Kasumi-1 (cell line): ENCODE measurements at regions not wholly inside any gene's neighbourhood (a gene's known extent, or its start where the extent isn't known, plus 50 kb on each side); places are given as distances from the start of the nearest gene placed in this dataset.

Experiments
- DNase-seq, 2 experiments: peaks; one replicate each; lab custom pipeline; 2025; lab: John Stamatoyannopoulos, UW

- DNase-seq, result peak; percentile 63 to 64
Measured at GRCh38 chr9:86764221-86764624, 183.1 kb downstream of the GAS1 start.

DNA sequence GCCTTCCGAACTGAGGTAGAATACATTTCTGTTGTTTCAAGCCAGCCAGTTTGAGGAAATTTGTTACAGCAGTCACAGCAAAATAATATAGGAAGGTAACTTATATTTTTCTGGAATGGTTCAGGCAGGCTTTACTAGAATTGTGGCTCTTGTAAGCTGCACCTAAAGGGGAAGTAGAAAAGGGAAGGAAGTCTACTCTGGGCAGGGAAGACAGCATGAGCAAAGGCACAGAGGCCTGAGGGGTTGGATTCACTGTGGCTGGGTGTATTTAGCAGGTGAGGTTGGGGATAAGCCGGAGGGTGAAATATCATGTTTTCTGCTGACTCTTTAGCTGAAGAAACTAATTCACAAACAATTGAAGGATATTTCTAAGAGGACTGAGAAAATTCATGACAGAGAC is 183.5 kb downstream of the GAS1 start:
- DNase-seq, result peak; percentile 74 to 77

GRCh38 chr9:86757382-86757720 is 190.0 kb downstream of the GAS1 start:
- DNase-seq, result no peak

DNA sequence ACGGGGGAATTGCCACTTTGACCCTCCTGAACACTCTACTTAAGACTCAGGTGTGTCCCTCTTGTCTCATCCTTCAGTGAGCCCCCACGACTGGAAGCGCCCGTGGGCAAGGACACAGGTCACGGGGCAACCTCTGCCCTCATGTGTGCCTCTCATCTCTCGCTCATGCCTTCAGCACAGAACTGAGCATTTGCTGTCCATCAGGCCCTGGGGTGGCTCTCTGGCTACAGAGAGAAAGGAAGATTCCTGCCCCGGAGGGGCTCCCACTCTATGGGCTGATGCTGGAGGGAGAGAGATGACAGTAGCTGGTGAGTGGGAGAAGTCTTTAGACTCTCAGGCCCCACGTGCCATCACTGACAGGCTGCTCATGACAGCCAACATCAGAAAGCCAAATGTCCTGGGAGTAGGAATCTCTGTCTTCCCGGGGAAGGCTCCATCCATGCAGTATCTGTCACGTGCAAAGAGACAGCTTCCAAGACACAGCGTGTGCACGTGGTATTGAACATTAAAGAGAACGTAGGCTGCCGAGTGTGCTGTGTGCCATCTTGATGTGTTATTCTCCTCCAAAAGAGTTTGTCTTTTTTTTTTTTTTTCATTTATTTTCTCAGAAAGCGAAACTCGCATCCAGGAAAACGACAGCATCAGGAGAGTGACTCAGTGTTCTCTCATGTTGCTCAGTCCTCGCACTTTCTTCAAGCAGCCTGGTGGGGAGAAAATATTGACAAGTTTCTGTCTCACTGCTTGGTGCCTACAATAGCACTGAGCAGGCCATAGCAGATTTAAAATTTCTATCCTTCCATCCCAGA is 190.5 kb downstream of the GAS1 start:
- DNase-seq, result no peak

GRCh38 chr9:86755561-86755941 is 191.8 kb downstream of the GAS1 start:
- no peak for DNase-seq

GRCh38 chr9:86754581-86755560 is 192.4 kb downstream of the GAS1 start:
- no peak for DNase-seq

DNA sequence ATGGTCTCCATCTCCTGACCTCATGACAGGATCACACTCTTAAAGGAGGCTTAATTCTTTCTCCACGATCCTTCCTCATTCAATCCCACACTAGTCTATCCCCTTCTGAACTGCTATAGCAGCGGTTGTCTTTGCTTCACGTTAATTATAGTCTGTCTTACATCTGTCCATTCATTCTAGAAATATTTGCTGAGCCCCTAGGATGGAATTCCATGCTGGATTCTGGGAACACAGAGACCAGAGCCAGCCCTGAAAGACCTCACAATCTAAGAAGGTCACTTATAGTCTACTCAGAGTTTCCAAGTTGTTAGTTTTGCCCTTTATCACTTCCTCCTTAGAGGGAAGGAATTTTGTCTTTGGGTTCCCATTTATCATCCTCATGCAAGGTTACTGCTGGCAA is 193.5 kb downstream of the GAS1 start:
- DNase-seq, result no peak

DNA sequence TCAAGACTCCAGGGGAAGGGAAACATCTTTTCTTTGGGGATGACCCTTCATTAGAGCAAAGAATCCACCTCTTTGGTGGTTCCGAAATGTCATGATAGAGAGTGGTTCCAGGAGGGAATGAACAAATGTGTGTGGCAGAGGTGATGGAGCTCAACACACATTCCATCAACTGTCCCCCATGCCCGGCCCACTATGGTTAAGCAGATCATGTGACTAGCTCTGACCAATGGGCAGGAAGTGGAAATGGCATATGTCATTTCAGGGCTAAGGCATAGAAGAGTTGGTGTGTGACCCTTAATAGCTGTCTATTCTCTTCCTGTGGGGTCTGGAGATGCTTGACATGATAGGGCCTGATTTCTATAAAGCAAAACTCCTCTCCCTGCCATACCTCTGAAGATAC is 194.6 kb downstream of the GAS1 start:
- DNase-seq, result no peak

DNA sequence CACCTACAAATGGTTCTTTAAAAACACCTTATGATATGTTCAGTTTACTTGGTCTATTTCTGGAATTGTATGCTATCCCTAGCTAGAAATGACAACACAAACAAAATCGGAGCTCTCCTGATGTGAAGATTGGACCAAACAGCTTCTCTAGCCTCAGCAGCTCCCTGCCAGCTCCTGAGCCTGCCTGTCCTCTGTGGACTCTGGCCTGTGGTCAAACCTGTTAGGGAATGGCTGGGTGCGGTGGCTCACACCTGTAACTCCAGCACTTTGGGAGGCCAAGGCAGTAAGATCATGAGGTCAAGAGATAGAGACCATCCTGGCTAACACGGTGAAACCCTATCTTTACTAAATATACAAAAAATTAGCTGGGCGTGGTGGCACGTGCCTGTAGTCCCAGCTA is 195.3 kb downstream of the GAS1 start:
- no peak for DNase-seq

DNA sequence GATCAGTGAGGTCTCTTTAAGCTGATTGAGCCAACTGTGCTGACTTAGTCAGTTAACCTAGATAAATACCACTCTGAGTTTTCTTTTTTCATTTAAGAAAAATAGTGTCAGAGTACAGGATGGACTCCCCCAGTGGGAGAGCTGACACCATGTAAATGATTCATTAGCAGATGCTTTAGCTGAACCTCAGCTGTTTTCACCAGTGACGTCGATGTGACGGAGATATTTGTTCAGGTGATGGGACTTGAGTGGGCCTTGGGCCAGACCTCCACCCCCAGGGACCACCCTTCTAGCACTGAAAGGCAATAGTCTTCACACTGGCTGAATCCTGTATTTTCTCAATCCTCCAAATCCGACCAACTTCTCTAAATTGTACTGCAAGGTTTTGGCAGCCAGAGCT is 196.1 kb downstream of the GAS1 start:
- DNase-seq, result no peak

DNA sequence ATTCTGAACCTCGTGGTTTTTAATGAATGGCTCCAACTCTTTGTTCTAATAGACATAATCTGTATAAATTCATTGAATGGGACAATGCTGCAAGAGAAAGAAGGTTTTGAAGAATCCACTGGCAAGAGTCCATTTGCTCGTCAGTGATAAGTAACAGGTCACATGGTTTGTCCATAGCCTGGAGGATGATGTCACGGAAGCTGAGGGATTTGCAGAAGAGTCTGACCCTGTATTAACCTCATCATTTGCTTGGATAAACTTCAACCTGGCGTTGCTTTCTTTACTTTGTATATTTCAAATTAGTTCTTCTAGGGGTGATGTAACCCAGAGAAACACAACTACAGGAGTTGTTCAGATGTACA is 197.4 kb downstream of the GAS1 start:
- DNase-seq, result no peak

DNA sequence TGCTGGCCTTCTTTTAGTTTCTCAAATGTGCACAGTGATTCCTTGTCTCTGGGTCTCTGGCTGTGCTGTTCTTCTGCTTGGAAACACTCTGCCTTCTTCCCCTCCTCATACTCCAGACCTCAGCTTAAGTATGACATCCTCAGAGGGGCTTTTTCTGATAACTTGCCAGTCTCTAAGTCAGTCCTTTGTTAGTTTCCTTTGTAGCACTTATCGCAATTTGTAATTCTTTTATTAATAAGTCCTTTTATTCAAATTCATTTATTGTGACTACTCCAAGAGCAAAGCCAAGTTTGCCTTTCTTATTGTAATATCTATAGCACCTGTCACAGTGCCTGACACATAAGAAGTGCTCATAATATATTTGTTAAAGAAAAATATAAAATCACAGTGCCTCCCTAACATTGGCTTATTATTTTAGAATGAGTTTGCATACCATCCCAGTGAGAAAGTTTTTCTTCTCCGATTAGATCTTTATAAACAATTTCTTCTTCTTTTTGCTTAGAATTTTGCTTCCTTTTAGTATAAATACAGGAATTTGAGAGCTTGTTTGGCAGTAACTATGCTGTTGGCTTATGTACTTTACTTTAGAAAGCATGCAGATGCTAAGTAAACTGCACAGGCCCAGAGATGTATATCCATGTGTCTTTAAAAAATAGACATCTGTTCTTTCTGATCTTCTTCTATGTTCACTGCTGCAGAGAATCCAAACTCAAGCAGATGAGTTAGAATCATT is 198.0 kb downstream of the GAS1 start:
- no peak for DNase-seq

GRCh38 chr9:86747711-86748110 is 199.6 kb downstream of the GAS1 start:
- no peak for DNase-seq

DNA sequence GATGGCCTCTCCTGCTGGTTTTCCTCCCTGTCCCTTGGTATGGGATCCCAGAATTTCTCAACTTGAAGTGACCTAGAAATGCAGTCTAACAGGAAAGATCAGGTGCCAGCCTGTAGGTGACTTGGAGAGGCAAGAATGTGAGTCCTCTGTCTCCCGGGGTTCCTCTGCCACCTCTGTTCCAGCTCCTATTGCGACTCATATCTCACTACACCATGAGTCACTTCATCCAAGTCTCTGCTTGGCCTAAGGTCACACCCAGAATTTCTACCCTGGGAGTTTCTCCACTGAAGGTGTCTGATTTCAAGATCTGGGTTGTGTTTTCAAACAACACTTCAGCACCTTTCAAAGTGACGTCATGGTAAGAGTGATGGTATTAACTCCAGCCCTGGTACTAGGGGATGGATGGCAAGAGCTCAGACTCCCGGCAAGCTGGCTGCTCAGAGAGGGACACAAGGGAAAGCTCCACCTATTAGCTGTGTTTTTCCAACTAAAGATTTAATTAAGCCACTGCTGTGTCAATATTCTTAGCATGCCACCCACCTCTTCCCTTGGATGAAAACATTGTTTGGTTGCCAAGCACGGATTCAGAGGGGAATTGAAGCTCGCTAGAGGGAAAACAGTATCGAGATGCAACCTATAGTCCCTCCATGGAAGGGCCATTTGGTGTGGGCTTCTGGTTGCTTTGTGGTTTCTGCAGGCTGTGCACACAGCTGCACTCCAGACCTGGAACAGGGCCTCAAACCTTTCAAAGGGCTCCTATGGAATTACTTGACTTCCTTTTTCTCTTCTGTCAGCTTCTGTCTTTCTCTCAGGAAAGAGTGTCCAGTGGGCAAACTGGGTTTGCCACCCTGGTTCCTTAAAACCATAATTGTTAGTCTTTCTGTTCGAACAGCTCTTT is 205.7 kb downstream of the GAS1 start:
- DNase-seq, result no peak

DNA sequence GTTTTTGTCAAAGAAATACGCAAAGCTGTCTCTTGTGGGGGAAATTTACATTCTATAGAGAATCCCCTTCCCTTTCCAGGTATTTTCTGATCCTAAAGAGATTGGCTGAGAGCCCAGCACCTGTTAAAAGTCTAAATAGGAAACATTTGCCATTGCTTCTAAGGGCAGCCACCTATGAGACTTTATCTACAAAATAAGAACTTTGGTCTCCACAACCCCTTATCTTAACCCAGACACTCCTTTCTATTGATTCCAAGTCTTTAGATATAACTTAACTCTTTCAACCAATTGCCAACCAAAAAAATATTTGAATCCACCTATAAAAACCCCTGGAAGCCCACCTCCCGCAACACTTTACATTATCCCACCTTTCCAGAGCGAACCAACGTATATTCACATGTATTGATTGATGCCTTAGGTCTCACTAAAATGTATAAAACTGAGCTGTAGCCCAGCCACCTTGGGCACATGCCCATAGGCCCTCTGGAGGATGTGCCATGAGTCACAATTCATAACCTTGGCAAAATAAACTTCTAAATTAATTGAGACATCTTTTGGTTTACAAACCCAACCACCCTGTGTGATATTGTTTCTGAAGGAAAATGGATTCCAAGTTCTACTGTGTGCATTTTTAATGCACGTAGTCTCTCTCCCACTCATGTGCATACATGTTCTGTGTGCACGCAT is 211.4 kb downstream of the GAS1 start:
- DNase-seq, result no peak

- no peak for DNase-seq
Measured at GRCh38 chr9:86734771-86735170, 212.5 kb downstream of the GAS1 start.

DNA sequence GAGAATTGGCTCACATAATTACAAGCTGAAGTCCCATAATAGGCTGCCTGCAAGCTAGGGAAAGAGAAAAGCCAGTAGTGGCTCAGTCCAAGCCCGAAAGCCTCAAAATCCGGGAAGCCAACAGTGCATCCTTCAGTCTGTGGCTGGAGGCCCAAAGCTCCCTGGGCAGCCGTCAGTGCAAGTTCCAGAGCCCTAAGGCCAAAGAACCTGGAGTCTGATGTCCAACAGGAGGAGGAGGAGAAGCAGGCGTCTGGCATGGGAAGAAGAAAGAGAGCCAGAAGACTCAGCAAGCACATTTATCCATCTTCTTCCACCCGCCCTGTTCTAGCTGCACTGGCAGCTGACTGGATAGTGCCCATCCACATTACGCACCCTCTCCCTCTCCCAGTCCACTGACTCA is 213.4 kb downstream of the GAS1 start:
- no peak for DNase-seq

DNA sequence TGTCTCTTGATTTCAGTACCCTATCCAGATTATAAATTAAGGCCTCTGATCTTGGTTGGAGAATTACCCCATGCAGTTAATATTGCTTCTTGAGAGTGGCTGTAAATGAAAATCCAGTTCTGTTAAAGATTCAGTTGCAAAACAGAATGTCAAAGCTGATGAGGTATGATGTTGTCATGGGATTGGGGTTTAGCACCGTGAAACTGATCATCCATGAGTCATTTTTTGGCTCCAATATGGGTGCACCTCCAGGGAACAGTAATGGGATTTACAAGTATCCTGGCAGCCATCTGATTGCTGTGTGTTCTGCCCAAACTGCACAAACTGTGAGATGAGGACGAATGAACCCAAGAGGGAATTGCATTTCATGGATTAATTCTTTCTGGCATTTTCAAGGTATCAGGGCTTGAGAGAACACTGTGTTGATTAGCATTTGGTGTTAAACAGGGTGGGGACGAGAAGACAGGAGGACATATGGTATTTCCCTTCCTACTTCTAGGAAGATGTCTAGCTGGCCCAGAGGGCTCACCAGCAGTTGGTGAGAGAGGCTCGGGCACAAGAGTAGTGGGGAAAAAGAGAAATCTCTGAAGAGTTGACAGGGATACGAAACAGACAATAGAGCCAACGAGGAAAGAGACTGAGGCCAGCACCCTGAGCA is 214.7 kb downstream of the GAS1 start:
- no peak for DNase-seq

GRCh38 chr9:86731511-86732063 is 215.7 kb downstream of the GAS1 start:
- DNase-seq, result no peak
